GM13976 (cell line): ENCODE measurements at regions not wholly inside any gene's neighbourhood (a gene's known extent, or its start where the extent isn't known, plus 50 kb on each side); places are given as distances from the start of the nearest gene placed in this dataset.

Experiments used
- DNase-seq: peaks from one replicate; pipeline ENCODE4 v3.0.0; 2012; ENCODE audit warnings: low spot score
- in situ Hi-C: fragments of 300-500 bp; cut with MboI; formaldehyde crosslinking; loops from one replicate; pipeline ENCODE4 v1.12.0; 2022; ENCODE audit warnings: low sequenced_read_pairs, mixed read lengths, inconsistent platforms; ENCODE audit not compliant: unreplicated experiment
- TF ChIP-seq, protein P1 (sequence below): IDR thresholded peaks from 2 replicates; pipeline ENCODE4 v1.5.1; 2012; ENCODE audit warnings: borderline replicate concordance, mild to moderate bottlenecking; ENCODE audit not compliant: insufficient read depth; ENCODE audit errors: extremely low read depth, missing control alignments, control extremely low read depth

DNA sequence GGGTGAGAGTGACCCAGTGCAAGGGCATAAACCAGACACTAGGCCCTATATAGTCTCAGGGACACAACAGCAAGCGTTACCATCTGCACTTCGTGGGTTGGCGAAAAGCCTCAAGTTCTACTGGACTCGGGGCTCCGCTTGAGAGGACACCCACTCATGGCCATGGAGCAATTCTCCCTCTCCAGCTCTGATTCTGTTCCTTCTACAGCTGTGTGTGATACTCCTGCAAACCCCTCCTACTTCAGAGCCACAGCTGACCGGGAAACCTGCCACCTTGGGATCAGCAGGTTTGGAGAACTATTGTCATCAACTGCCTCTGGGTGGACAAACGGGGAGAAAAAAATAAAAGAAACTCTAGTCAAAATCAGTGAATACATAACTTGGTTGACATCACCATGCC is 306.9 kb downstream of the FGFR2 start:
- in situ Hi-C loops = no loop called here
- TF ChIP-seq, protein P1, sequence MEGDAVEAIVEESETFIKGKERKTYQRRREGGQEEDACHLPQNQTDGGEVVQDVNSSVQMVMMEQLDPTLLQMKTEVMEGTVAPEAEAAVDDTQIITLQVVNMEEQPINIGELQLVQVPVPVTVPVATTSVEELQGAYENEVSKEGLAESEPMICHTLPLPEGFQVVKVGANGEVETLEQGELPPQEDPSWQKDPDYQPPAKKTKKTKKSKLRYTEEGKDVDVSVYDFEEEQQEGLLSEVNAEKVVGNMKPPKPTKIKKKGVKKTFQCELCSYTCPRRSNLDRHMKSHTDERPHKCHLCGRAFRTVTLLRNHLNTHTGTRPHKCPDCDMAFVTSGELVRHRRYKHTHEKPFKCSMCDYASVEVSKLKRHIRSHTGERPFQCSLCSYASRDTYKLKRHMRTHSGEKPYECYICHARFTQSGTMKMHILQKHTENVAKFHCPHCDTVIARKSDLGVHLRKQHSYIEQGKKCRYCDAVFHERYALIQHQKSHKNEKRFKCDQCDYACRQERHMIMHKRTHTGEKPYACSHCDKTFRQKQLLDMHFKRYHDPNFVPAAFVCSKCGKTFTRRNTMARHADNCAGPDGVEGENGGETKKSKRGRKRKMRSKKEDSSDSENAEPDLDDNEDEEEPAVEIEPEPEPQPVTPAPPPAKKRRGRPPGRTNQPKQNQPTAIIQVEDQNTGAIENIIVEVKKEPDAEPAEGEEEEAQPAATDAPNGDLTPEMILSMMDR = no peak
- no peak for DNase-seq

DNA sequence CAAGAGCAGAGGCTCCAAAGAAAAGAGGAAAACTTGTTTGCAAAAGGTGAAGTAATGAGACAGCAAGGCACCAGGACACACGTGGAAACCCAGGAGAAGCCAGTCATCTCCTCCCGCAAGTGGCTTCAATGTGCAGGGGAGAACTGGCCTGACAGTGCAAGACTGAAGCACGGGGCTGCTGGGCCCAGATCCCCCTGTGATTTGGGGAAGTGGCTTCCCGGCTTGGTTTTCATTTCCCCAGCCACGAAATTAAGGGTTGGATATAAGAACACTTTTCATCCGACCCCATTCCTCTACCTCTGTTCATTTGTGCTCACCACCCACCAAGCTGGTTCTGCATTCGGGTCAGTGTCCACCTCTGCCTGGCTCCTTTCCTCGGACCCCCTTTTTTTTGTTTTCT is 306.4 kb downstream of the FGFR2 start:
- in situ Hi-C loops = no loop called here

GRCh38 chr10:121292321-121292720 is 305.9 kb downstream of the FGFR2 start:
- in situ Hi-C loops = no loop called here
- DNase-seq = no peak
- TF ChIP-seq, protein P1 = no peak

More for the DNA sequence above, 306.4 kb downstream of the FGFR2 start:
- TF ChIP-seq, protein P1 = no peak
- DNase-seq = no peak

GRCh38 chr10:121293110-121293509 is 305.1 kb downstream of the FGFR2 start:
- TF ChIP-seq, protein P1 = no peak
- DNase-seq = no peak
- in situ Hi-C loops = no loop called here

GRCh38 chr10:121294630-121295029 is 303.6 kb downstream of the FGFR2 start:
- TF ChIP-seq, protein P1 = no peak
- in situ Hi-C loops = no loop called here
- no peak for DNase-seq

DNA sequence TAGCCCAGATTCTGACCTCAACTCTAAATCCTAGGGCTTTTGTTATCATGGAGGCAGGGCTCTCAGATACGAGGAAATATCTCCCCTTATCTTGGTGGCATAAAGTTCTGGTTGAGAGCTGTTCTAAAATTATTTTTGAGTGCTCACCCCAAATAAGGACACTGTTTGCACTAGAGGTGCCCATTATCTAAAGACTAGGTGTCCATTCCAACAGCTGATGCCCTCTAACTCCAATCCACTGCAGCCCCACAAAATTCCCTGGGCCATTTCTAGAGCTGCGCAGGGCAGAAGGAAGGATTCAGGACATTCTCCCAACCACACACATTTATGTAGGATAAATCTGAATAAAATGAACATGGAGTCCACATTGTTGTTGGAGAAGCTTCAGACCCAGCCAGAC is 301.9 kb downstream of the FGFR2 start:
- TF ChIP-seq, protein P1 = no peak
- no peak for DNase-seq

More for the DNA sequence above, 301.9 kb downstream of the FGFR2 start:
- in situ Hi-C loops = no loop called here
